ENCODE measurements at regions not wholly inside any gene's neighbourhood (a gene's known extent, or its start where the extent isn't known, plus 50 kb on each side); places are given as distances from the start of the nearest gene placed in this dataset.

GRCh38 chr6:130600880-130601341 lies 226.3 kb upstream of the SMLR1 start:
- peaks cover 19% of the 10 kb centered on the region for H3K4me1 Mint-ChIP-seq (ENCODE audit: low read depth)
- intact Hi-C loops (cut with DNase I, micrococcal nuclease): no loop called here
- Histone ChIP-seq H3K27me3 (ENCODE audit: control insufficient read depth in 1 of 2, insufficient read depth in 2 of 2, low read length in 2 of 2) (no peaks in the 10 kb centered on the region), H3K4me1 (ENCODE audit: insufficient read depth, low read length) (peaks cover 10% of the 10 kb centered on the region), H3K9me3 (ENCODE audit: control insufficient read depth in 1 of 2, insufficient read depth in 1 of 2, low read length in 2 of 2) (peaks cover 0 to 3% of the 10 kb centered on the region in 2 experiments), H3K27ac (ENCODE audit: low read depth in 1 of 2, low read length in 2 of 2) (no peak overlapping the region), H3K36me3 (ENCODE audit: insufficient read depth, low read length) (no peaks in the 10 kb centered on the region), H3K4me3 (ENCODE audit: low read length) (no peak overlapping the region)
- DNase-seq (no peak), ATAC-seq (ENCODE audit: poor library complexity) (no peak)
- ChIA-PET POLR2A (no interaction called here), CTCF (no interaction called here)
- H3K4me3 Mint-ChIP-seq: no peak overlapping the region
- no peaks in the 10 kb centered on the region for H3K9me3 Mint-ChIP-seq
- H3K27me3 Mint-ChIP-seq: no peaks in the 10 kb centered on the region
- no peaks in the 10 kb centered on the region for H3K36me3 Mint-ChIP-seq (ENCODE audit: low read depth)
- no peak overlapping the region for H3K27ac Mint-ChIP-seq
- TF ChIP-seq, protein P1, sequence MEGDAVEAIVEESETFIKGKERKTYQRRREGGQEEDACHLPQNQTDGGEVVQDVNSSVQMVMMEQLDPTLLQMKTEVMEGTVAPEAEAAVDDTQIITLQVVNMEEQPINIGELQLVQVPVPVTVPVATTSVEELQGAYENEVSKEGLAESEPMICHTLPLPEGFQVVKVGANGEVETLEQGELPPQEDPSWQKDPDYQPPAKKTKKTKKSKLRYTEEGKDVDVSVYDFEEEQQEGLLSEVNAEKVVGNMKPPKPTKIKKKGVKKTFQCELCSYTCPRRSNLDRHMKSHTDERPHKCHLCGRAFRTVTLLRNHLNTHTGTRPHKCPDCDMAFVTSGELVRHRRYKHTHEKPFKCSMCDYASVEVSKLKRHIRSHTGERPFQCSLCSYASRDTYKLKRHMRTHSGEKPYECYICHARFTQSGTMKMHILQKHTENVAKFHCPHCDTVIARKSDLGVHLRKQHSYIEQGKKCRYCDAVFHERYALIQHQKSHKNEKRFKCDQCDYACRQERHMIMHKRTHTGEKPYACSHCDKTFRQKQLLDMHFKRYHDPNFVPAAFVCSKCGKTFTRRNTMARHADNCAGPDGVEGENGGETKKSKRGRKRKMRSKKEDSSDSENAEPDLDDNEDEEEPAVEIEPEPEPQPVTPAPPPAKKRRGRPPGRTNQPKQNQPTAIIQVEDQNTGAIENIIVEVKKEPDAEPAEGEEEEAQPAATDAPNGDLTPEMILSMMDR (IDR thresholded peaks at IDR 0.05): no peak

DNA sequence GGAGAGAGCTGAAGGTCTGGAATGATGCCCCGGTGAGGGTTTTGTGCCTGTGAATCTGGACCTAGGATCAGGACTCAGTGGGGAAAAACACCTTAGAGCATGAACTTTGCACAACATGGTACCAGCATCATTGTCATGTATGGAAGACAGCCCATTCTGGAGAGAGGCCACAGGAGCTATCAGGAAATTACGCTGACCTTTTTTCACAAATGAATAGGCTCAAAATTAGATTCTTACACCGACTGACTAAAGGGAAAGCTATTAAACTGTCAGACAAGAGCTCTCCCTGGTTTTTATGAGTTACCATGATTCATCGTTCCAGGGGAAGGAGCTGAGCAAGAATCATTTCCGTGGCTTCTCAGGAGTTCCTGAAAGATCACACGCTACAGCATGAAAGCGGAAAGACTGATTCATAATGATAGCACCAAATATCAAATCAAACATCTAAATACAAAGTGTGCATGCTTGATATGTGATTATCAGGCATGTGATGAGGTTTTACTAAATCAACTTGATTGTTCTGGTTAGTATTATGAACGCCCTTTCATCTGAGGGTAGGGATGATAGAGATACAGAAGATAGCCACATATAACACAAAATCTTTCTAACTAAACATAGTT lies 224.9 kb upstream of the SMLR1 start:
- CTCF ChIA-PET: no interaction called here
- Mint-ChIP-seq H3K4me1 (ENCODE audit: low read depth) (peaks cover 19% of the 10 kb centered on the region), H3K27ac (no peak overlapping the region), H3K36me3 (ENCODE audit: low read depth) (no peaks in the 10 kb centered on the region), H3K9me3 (no peaks in the 10 kb centered on the region), H3K27me3 (no peaks in the 10 kb centered on the region), H3K4me3 (no peak overlapping the region)
- TF ChIP-seq, protein P1 (IDR thresholded peaks at IDR 0.05): no peak
- H3K36me3 ChIP-seq (ENCODE audit: insufficient read depth, low read length): no peaks in the 10 kb centered on the region
- no peak overlapping the region for H3K27ac ChIP-seq (ENCODE audit: low read depth in 1 of 2, low read length in 2 of 2)
- H3K4me3 ChIP-seq (ENCODE audit: low read length): no peak overlapping the region
- intact Hi-C loops (cut with DNase I, micrococcal nuclease): no loop called here
- H3K4me1 ChIP-seq (ENCODE audit: insufficient read depth, low read length): peaks cover 10% of the 10 kb centered on the region
- peaks cover 0 to 3% of the 10 kb centered on the region in 2 experiments for H3K9me3 ChIP-seq (ENCODE audit: control insufficient read depth in 1 of 2, insufficient read depth in 1 of 2, low read length in 2 of 2)
- ATAC-seq (ENCODE audit: poor library complexity): peak; percentile 64
- DNase-seq: peak in 4 of 14 experiments; percentile 5 to 15 (median 12)
- no peaks in the 10 kb centered on the region for H3K27me3 ChIP-seq (ENCODE audit: control insufficient read depth in 1 of 2, insufficient read depth in 2 of 2, low read length in 2 of 2)
- POLR2A ChIA-PET: interaction anchor here (0.6 kb wide), 1 partner anchor 116 kb away, joined by 3 read pairs; no protein-coding TSS in a partner anchor

DNA sequence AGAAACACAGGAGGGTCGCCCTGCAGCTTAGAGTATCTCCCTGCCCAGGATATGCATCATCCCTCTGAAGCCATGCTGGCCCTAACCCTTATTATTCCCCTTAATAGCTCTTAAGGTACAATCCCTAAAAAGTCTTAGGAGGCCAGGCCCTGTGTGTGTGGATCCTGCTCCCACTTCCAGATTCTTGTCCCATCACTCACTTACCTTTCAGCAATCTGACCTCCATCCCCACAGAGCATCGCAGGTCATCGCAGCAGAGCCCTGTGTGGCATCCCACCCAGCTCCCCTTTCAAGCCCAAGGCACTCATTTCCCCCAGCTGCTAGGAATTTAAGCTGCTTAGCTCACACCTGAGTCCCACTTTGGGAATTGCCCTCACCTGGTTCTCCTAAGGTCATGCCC lies 223.8 kb upstream of the SMLR1 start:
- ChIA-PET CTCF (no interaction called here), POLR2A (no interaction called here)
- peaks cover 19% of the 10 kb centered on the region for H3K4me1 Mint-ChIP-seq (ENCODE audit: low read depth)
- DNase-seq (no peak), ATAC-seq (ENCODE audit: poor library complexity) (no peak)
- no peaks in the 10 kb centered on the region for H3K9me3 Mint-ChIP-seq
- no peak overlapping the region for H3K27ac Mint-ChIP-seq
- peaks cover 0 to 3% of the 10 kb centered on the region in 2 experiments for H3K9me3 ChIP-seq (ENCODE audit: control insufficient read depth in 1 of 2, insufficient read depth in 1 of 2, low read length in 2 of 2)
- H3K4me3 ChIP-seq (ENCODE audit: low read length): no peak overlapping the region
- no peaks in the 10 kb centered on the region for H3K27me3 ChIP-seq (ENCODE audit: control insufficient read depth in 1 of 2, insufficient read depth in 2 of 2, low read length in 2 of 2)
- H3K36me3 Mint-ChIP-seq (ENCODE audit: low read depth): no peaks in the 10 kb centered on the region
- TF ChIP-seq, protein P1 (IDR thresholded peaks at IDR 0.05): no peak
- H3K27me3 Mint-ChIP-seq: no peaks in the 10 kb centered on the region
- no peak overlapping the region for H3K27ac ChIP-seq (ENCODE audit: low read depth in 1 of 2, low read length in 2 of 2)
- H3K4me1 ChIP-seq (ENCODE audit: insufficient read depth, low read length): peaks cover 10% of the 10 kb centered on the region
- intact Hi-C loops (cut with DNase I, micrococcal nuclease): no loop called here
- H3K4me3 Mint-ChIP-seq: no peak overlapping the region
- no peaks in the 10 kb centered on the region for H3K36me3 ChIP-seq (ENCODE audit: insufficient read depth, low read length)

Data from CD4-positive, alpha-beta T cell (primary cell).